K562 (cell line): ENCODE measurements at regions not wholly inside any gene's neighbourhood (a gene's known extent, or its start where the extent isn't known, plus 50 kb on each side); places are given as distances from the start of the nearest gene placed in this dataset.

Experiments
- ATAC-seq: fragments of 200-7000 bp; cut with Tn5 transposase; 3 replicates; pipeline ENCODE4 v1.9.1; 2020; ENCODE audit warnings: moderate library complexity
- BruUV-seq: library from RNA; stranded (reverse); fragments of 400-500 nt; replicated peaks from 2 replicates; lab custom pipeline; 2021; lab: Mats Ljungman, UMichigan
- CTCF ChIA-PET: fragments of 300-600 bp; formaldehyde crosslinking; extraction: SDS; loops from one replicate; lab custom pipeline; 2021; ENCODE audit warnings: low intra/inter-chr PET ratio; lab: Yijun Ruan, JAX
- POLR2A ChIA-PET: fragments of 300-600, 350-650 bp; sonication (Branson Sonifier 250); formaldehyde crosslinking; extraction: SDS; loops from one replicate; lab custom pipeline; 2021; ENCODE audit warnings: antibody characterized with exemption, inconsistent platforms; lab: Yijun Ruan, JAX
- DNase-seq, 4 experiments: peaks; one replicate each; pipeline versions ENCODE4 v3.0.0 to v3.0.0-alpha.2; 2011 to 2018; ENCODE audit warnings: low spot score in 3 of 4, mixed read lengths in 3 of 4; ENCODE audit errors: extremely low read depth in 1 of 4
- FAIRE-seq: peaks from 2 replicates; lab custom pipeline; 2011; peaks lifted over from hg19 to GRCh38; lab: Jason Lieb, UNC
- H2AFZ ChIP-seq: 2 replicates; pipeline ENCODE4 v1.6.0; 2011; ENCODE audit warnings: low read depth, low read length, control low read depth, inconsistent platforms
- H3K27ac ChIP-seq: fragments of 200-600 bp; 3 replicates; pipeline ENCODE4 v1.8.0; 2011; ENCODE audit warnings: low read depth, mild to moderate bottlenecking, control low read depth, inconsistent platforms, low read length, moderate library complexity, mixed read lengths; ENCODE audit errors: extremely low read depth
- H3K27me3 ChIP-seq, 2 experiments: fragments of 300-600 bp in 1 of 2; 2 replicates in 1 of 2; 3 replicates in 1 of 2; pipeline versions ENCODE4 v1.6.0 to v1.8.0; 2011; ENCODE audit warnings: inconsistent platforms in 2 of 2, low read length in 2 of 2, mild to moderate bottlenecking in 1 of 2, mixed read lengths in 1 of 2, moderate library complexity in 1 of 2; ENCODE audit not compliant: control insufficient read depth in 2 of 2, insufficient read depth in 2 of 2
- H3K36me3 ChIP-seq: fragments of 300-600 bp; 3 replicates; pipeline ENCODE4 v1.8.0; 2011; ENCODE audit warnings: mild to moderate bottlenecking, low read length, inconsistent platforms; ENCODE audit not compliant: control insufficient read depth, insufficient read depth
- H3K4me1 ChIP-seq, 2 experiments: fragments of 200-600 bp in 1 of 2; replicated peaks in 1 of 2; 2 replicates in 1 of 2; 3 replicates in 1 of 2; pipeline versions ENCODE4 v1.5.1 to v1.8.0; 2011; ENCODE audit warnings: inconsistent platforms in 2 of 2, low read length in 2 of 2, mild to moderate bottlenecking in 1 of 2, mixed read lengths in 1 of 2, moderate library complexity in 1 of 2; ENCODE audit not compliant: control insufficient read depth in 2 of 2, insufficient read depth in 2 of 2
- H3K4me2 ChIP-seq: 2 replicates; pipeline ENCODE4 v1.6.1; 2011; ENCODE audit warnings: low read length, control low read depth, inconsistent platforms, mixed read lengths; ENCODE audit not compliant: insufficient read depth
- H3K4me3 ChIP-seq: fragments of 200-600 bp; sonication (generic), shearing (Covaris generic); 2 replicates; pipeline ENCODE4 v1.5.1; 2016; ENCODE audit warnings: control low read depth, inconsistent platforms
- H3K79me2 ChIP-seq: fragments of 200-600 bp; 3 replicates; pipeline ENCODE4 v1.8.0; 2011; ENCODE audit warnings: low read length, inconsistent platforms; ENCODE audit not compliant: control insufficient read depth, insufficient read depth
- H3K9ac ChIP-seq, 2 experiments: 2 replicates each; pipeline versions ENCODE4 v1.6.0 to v1.6.1; 2011; ENCODE audit warnings: low read depth in 2 of 2, low read length in 2 of 2, control low read depth in 1 of 2, inconsistent platforms in 1 of 2, mild to moderate bottlenecking in 1 of 2, mixed read lengths in 1 of 2; ENCODE audit not compliant: insufficient read depth in 1 of 2
- H3K9me1 ChIP-seq: one replicate; pipeline ENCODE4 v1.6.0; 2011; ENCODE audit warnings: inconsistent platforms, mild to moderate bottlenecking, low read length, moderate library complexity; ENCODE audit not compliant: control insufficient read depth, insufficient read depth
- H3K9me3 ChIP-seq: replicated peaks from 2 replicates; pipeline ENCODE4 v1.5.1; 2011; ENCODE audit warnings: low read depth, low read length, inconsistent platforms; ENCODE audit not compliant: control insufficient read depth, insufficient read depth
- H4K20me1 ChIP-seq: replicated peaks from 2 replicates; pipeline ENCODE4 v1.6.1; 2011; ENCODE audit warnings: low read length, inconsistent platforms, mixed read lengths; ENCODE audit not compliant: control insufficient read depth, insufficient read depth
- ASH1L ChIP-seq: fragments of 450-650 bp; IDR thresholded peaks from 2 replicates; pipeline ENCODE4 v1.6.1; 2018; ENCODE audit warnings: borderline replicate concordance, mild to moderate bottlenecking, low read depth; ENCODE audit not compliant: partially characterized antibody
- ETS2 ChIP-seq: IDR thresholded peaks from 2 replicates; pipeline ENCODE4 v1.6.1; 2016; ENCODE audit warnings: borderline replicate concordance, missing genetic modification characterization, mild to moderate bottlenecking, moderate library complexity, missing compliant biosample characterization; ENCODE audit not compliant: poor library complexity, severe bottlenecking
- FOS ChIP-seq: IDR thresholded peaks from 3 replicates; pipeline ENCODE4 v1.6.1; 2011; ENCODE audit not compliant: insufficient read length; ENCODE audit errors: extremely low read depth
- RAD21 ChIP-seq, 2 experiments: fragments of 250-450 bp in 1 of 2; fragments of 450-650 bp in 1 of 2; sonication (Bioruptor Pico) in 1 of 2; formaldehyde crosslinking in 1 of 2; IDR thresholded peaks in 1 of 2; conservative IDR thresholded peaks in 1 of 2; 2 replicates each; pipeline versions ENCODE4 v1.4.0 to v1.8.0; 2020 to 2022; ENCODE audit warnings: mild to moderate bottlenecking in 2 of 2, moderate library complexity in 1 of 2
- STAT5A ChIP-seq: IDR thresholded peaks from 2 replicates; pipeline ENCODE4 v1.6.1; 2012; ENCODE audit warnings: low read length, inconsistent platforms, borderline replicate concordance
- TBL1XR1 ChIP-seq, 2 experiments: IDR thresholded peaks; 2 replicates each; pipeline ENCODE4 v1.6.1; 2012; ENCODE audit warnings: improper control_type of control experiment in 2 of 2, low read length in 2 of 2, mild to moderate bottlenecking in 1 of 2
- ZFP36 ChIP-seq: fragments of 150-350 bp; IDR thresholded peaks from 2 replicates; pipeline ENCODE4 v1.6.1; 2018; ENCODE audit warnings: low read length, low read depth; ENCODE audit not compliant: partially characterized antibody
- WGBS: fragments of 100-300 bp; shearing (Covaris generic); methylation state at CpG from one replicate; pipeline ENCODE4 v1.1.6; 2016; ENCODE audit warnings: low coverage, mixed read lengths; ENCODE audit not compliant: insufficient coverage; ENCODE audit errors: missing lambda C conversion rate; 5-methylcytosine and 5-hydroxymethylcytosine counted together
- in situ Hi-C: fragments of 300-500 bp; cut with MboI; formaldehyde crosslinking; loops from 4 replicates; pipeline ENCODE4 v1.15.0; 2018; ENCODE audit warnings: inconsistent platforms, mixed read lengths
- intact Hi-C: fragments of 100-400 bp; cut with micrococcal nuclease; formaldehyde crosslinking; loops from 2 replicates; pipeline ENCODE4 v1.14.2; 2022
- TF ChIP-seq, protein P1 (sequence below): sonication (generic); formaldehyde crosslinking; IDR thresholded peaks from 2 replicates; pipeline ENCODE4 v1.8.0; 2022; ENCODE audit warnings: missing genetic modification reagents, mild to moderate bottlenecking, borderline replicate concordance

- H2AFZ ChIP-seq = no peak overlapping the region
- H3K36me3 ChIP-seq = no peaks in the 10 kb centered on the region
- H3K4me3 ChIP-seq = no peak overlapping the region
- no TSS peak for BruUV-seq
- DNase-seq (no peak), ATAC-seq (no peak), FAIRE-seq (no peak)
- in situ Hi-C loops = no loop called here
- ChIA-PET POLR2A (interaction anchor here (0.9 kb wide), 1 partner anchor 23 kb away, joined by 3 read pairs; no protein-coding TSS in a partner anchor), CTCF (no interaction called here)
- peaks cover 0 to 5% of the 10 kb centered on the region in 2 experiments; a peak in 1 of 5 replicates for H3K27me3 ChIP-seq
- intact Hi-C loops = no loop called here
- no peaks in the 10 kb centered on the region for H3K4me1 ChIP-seq
- no peak overlapping the region for H3K9ac ChIP-seq
- no peaks in the 10 kb centered on the region for H3K79me2 ChIP-seq
- no peaks in the 10 kb centered on the region for H3K9me3 ChIP-seq
- H3K4me2 ChIP-seq = no peak overlapping the region
- 0 out of 2 replicates have a peak, but pooled peaks cover 4% of the 10 kb centered on the region for H4K20me1 ChIP-seq
- no peaks in the 10 kb centered on the region for H3K9me1 ChIP-seq
- TF ChIP-seq ASH1L (no peak), ZFP36 (peak; percentile 19)
- H3K27ac ChIP-seq = no peak overlapping the region
- WGBS = 4% methylated on average over 7 of the region's 7 CpGs
Observed at GRCh38 chr1:56413671-56414199, 165.6 kb downstream of the PLPP3 start.

- 0 out of 2 replicates have a peak, but pooled peaks cover 4% of the 10 kb centered on the region for H4K20me1 ChIP-seq
- CTCF ChIA-PET = interaction anchor here (1.2 kb wide), 1 partner anchor 173 kb away, joined by 4 read pairs; no protein-coding TSS in a partner anchor
- no peaks in the 10 kb centered on the region for H3K9me1 ChIP-seq
- no TSS peak for BruUV-seq
- H3K9me3 ChIP-seq = no peaks in the 10 kb centered on the region
- no peaks in the 10 kb centered on the region for H3K36me3 ChIP-seq
- no peak overlapping the region for H3K4me2 ChIP-seq
- FAIRE-seq (no peak), DNase-seq (no peak), ATAC-seq (peak; percentile 41; the same call in 1 of the 3 replicates)
- POLR2A ChIA-PET = no interaction called here
- WGBS = 0% methylated on average over 13 of the region's 13 CpGs
- no peaks in the 10 kb centered on the region for H3K79me2 ChIP-seq
- H3K27me3 ChIP-seq = peaks cover 0 to 2% of the 10 kb centered on the region in 2 experiments; a peak in 1 of 5 replicates
- TF ChIP-seq, protein P1, sequence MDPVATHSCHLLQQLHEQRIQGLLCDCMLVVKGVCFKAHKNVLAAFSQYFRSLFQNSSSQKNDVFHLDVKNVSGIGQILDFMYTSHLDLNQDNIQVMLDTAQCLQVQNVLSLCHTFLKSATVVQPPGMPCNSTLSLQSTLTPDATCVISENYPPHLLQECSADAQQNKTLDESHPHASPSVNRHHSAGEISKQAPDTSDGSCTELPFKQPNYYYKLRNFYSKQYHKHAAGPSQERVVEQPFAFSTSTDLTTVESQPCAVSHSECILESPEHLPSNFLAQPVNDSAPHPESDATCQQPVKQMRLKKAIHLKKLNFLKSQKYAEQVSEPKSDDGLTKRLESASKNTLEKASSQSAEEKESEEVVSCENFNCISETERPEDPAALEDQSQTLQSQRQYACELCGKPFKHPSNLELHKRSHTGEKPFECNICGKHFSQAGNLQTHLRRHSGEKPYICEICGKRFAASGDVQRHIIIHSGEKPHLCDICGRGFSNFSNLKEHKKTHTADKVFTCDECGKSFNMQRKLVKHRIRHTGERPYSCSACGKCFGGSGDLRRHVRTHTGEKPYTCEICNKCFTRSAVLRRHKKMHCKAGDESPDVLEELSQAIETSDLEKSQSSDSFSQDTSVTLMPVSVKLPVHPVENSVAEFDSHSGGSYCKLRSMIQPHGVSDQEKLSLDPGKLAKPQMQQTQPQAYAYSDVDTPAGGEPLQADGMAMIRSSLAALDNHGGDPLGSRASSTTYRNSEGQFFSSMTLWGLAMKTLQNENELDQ = no peak
- peak in 1 of 2 experiments; percentile 3; a peak in 1 of 4 replicates for TF ChIP-seq RAD21 (CRISPR knock-in tag; conservative IDR thresholded peaks at IDR 0.05 in 1 of 2, IDR thresholded peaks at IDR 0.05 in 1 of 2)
- no peak for TF ChIP-seq STAT5A
- TF ChIP-seq TBL1XR1 (IDR thresholded peaks at IDR 0.05; ENCODE audit: low read length in 2 of 2) = no peak
- no peak for TF ChIP-seq ETS2 (tag)
- TF ChIP-seq FOS = no peak
- TF ChIP-seq, all 486 proteins: peak for 1
- intact Hi-C loops (no loop called here), in situ Hi-C loops (no loop called here)
- Histone ChIP-seq H3K4me3 (no peak overlapping the region), H3K4me1 (no peaks in the 10 kb centered on the region), H2AFZ (no peak overlapping the region), H3K9ac (no peak overlapping the region), H3K27ac (no peak overlapping the region)
Observed at GRCh38 chr1:56411484-56412180, 167.7 kb downstream of the PLPP3 start.
